OCI-LY1 (cell line): ENCODE measurements at regions not wholly inside any gene's neighbourhood (a gene's known extent, or its start where the extent isn't known, plus 50 kb on each side); places are given as distances from the start of the nearest gene placed in this dataset.
"Not testable (repeated sequence)": the region's sequence is repeated elsewhere in the genome, so short reads cannot be mapped to it uniquely, and the experiment has no call there.

Experiments
- H2AFZ ChIP-seq: fragments of 200-600 bp; sonication (generic), shearing (Covaris generic); 2 replicates; pipeline ENCODE4 v1.6.0; 2014; ENCODE audit warnings: antibody characterized with exemption, mild to moderate bottlenecking, low read length
- H3F3A ChIP-seq: fragments of 200-600 bp; sonication (generic), shearing (Covaris generic); 2 replicates; pipeline ENCODE4 v1.6.0; 2014; ENCODE audit warnings: mild to moderate bottlenecking, antibody characterized with exemption, low read length, moderate library complexity; ENCODE audit not compliant: insufficient read depth
- H3K27ac ChIP-seq: fragments of 200-600 bp; sonication (generic); 2 replicates; pipeline ENCODE4 v1.5.1; 2014; ENCODE audit warnings: low read length, mixed run types, mild to moderate bottlenecking, low read depth; ENCODE audit not compliant: poor library complexity, severe bottlenecking
- H3K27me3 ChIP-seq: fragments of 200-600 bp; sonication (generic); 2 replicates; pipeline ENCODE4 v1.6.0; 2014; ENCODE audit warnings: antibody characterized with exemption, mild to moderate bottlenecking, low read length, moderate library complexity; ENCODE audit not compliant: insufficient read depth
- H3K36me3 ChIP-seq: fragments of 200-600 bp; sonication (generic); 2 replicates; pipeline ENCODE4 v1.6.1; 2014; ENCODE audit warnings: mild to moderate bottlenecking, antibody characterized with exemption, low read length, moderate library complexity, mixed read lengths; ENCODE audit not compliant: insufficient read depth
- H3K4me1 ChIP-seq: fragments of 200-600 bp; sonication (generic); 2 replicates; pipeline ENCODE4 v1.5.1; 2014; ENCODE audit warnings: mild to moderate bottlenecking, low read length, moderate library complexity; ENCODE audit not compliant: insufficient read depth, severe bottlenecking
- H3K4me2 ChIP-seq: fragments of 200-600 bp; sonication (generic), shearing (Covaris generic); 2 replicates; pipeline ENCODE4 v1.6.1; 2014; ENCODE audit warnings: low read length
- H3K4me3 ChIP-seq: fragments of 200-600 bp; sonication (generic); 2 replicates; pipeline ENCODE4 v1.5.1; 2014; ENCODE audit warnings: low read length, low read depth, mild to moderate bottlenecking, mixed read lengths; ENCODE audit not compliant: poor library complexity, severe bottlenecking
- H3K79me2 ChIP-seq: fragments of 200-600 bp; shearing (Covaris generic); 2 replicates; pipeline ENCODE4 v1.6.1; 2016; ENCODE audit warnings: mixed run types, low read length, mixed read lengths; ENCODE audit not compliant: insufficient read depth
- H3K9ac ChIP-seq: fragments of 200-600 bp; sonication (generic), shearing (Covaris generic); 2 replicates; pipeline ENCODE4 v1.6.1; 2014; ENCODE audit warnings: mild to moderate bottlenecking, low read length, mixed read lengths
- H3K9me2 ChIP-seq: fragments of 200-600 bp; sonication (generic), shearing (Covaris generic); 2 replicates; pipeline ENCODE4 v1.6.1; 2014; ENCODE audit warnings: low read depth, mild to moderate bottlenecking, low read length, mixed read lengths
- H3K9me3 ChIP-seq: fragments of 200-600 bp; shearing (Covaris generic); 2 replicates; pipeline ENCODE4 v1.6.1; 2014; ENCODE audit warnings: low read length, mixed read lengths
- H4K20me1 ChIP-seq: fragments of 200-600 bp; sonication (generic), shearing (Covaris generic); 2 replicates; pipeline ENCODE4 v1.6.0; 2016; ENCODE audit warnings: mild to moderate bottlenecking, low read length; ENCODE audit not compliant: insufficient read depth
- CTCF ChIP-seq: fragments of 200-600 bp; sonication (generic), shearing (Covaris generic); IDR thresholded peaks from 2 replicates; pipeline ENCODE4 v1.5.1; 2017; ENCODE audit warnings: mild to moderate bottlenecking, antibody characterized with exemption, low read length, moderate library complexity, mixed read lengths
- EZH2 ChIP-seq: fragments of 200-600 bp; sonication (generic), shearing (Covaris generic); IDR thresholded peaks from 2 replicates; pipeline ENCODE4 v1.8.0; 2017; ENCODE audit warnings: borderline replicate concordance, mixed run types, mild to moderate bottlenecking, antibody characterized with exemption, low read length, moderate library complexity, mixed read lengths

- H3K27me3 ChIP-seq, result no peaks in the 10 kb centered on the region
- no peak overlapping the region for H3K9ac ChIP-seq
- H3K9me3 ChIP-seq, result no peaks in the 10 kb centered on the region
- H3K4me2 ChIP-seq, result no peak overlapping the region
- no peak for TF ChIP-seq EZH2
- TF ChIP-seq CTCF, result no peak
- no peak overlapping the region for H2AFZ ChIP-seq
- no peak overlapping the region for H3K4me3 ChIP-seq
- no peaks in the 10 kb centered on the region for H3K79me2 ChIP-seq
- no peaks in the 10 kb centered on the region for H3K9me2 ChIP-seq
- no peak overlapping the region for H3K27ac ChIP-seq
- no peaks in the 10 kb centered on the region for H3F3A ChIP-seq
- H4K20me1 ChIP-seq, result no peaks in the 10 kb centered on the region
- H3K36me3 ChIP-seq, result no peaks in the 10 kb centered on the region
- no peaks in the 10 kb centered on the region for H3K4me1 ChIP-seq
These were observed 51.2 kb upstream of the LBX1 start for GRCh38 chr10:101280511-101280910.

- not testable (repeated sequence) for H3K27me3 ChIP-seq, H4K20me1 ChIP-seq, H3K9me2 ChIP-seq, H3K9ac ChIP-seq, H3K4me2 ChIP-seq, H3F3A ChIP-seq, H2AFZ ChIP-seq, H3K9me3 ChIP-seq, H3K4me1 ChIP-seq, H3K79me2 ChIP-seq, H3K36me3 ChIP-seq, H3K4me3 ChIP-seq, H3K27ac ChIP-seq
These were observed 51.7 kb upstream of the LBX1 start for GRCh38 chr10:101280921-101281320.

- no peaks in the 10 kb centered on the region for H3K79me2 ChIP-seq
- no peaks in the 10 kb centered on the region for H3K36me3 ChIP-seq
- H2AFZ ChIP-seq, result no peak overlapping the region
- H3K4me2 ChIP-seq, result no peak overlapping the region
- H3K27ac ChIP-seq, result no peak overlapping the region
- H3K9me3 ChIP-seq, result no peaks in the 10 kb centered on the region
- no peaks in the 10 kb centered on the region for H3F3A ChIP-seq
- H4K20me1 ChIP-seq, result no peaks in the 10 kb centered on the region
- no peak overlapping the region for H3K9ac ChIP-seq
- H3K4me1 ChIP-seq, result no peaks in the 10 kb centered on the region
- H3K9me2 ChIP-seq, result no peaks in the 10 kb centered on the region
- no peaks in the 10 kb centered on the region for H3K27me3 ChIP-seq
- no peak overlapping the region for H3K4me3 ChIP-seq
- no peak for TF ChIP-seq CTCF
- TF ChIP-seq EZH2, result no peak
These were observed 53.7 kb upstream of the LBX1 start for GRCh38 chr10:101282947-101283346.

GRCh38 chr10:101283762-101284100, 54.5 kb upstream of the LBX1 start:
- Histone ChIP-seq H3K27me3 (no peaks in the 10 kb centered on the region), H2AFZ (no peak overlapping the region), H3K4me1 (no peaks in the 10 kb centered on the region), H3K36me3 (no peaks in the 10 kb centered on the region), H3K9me3 (no peaks in the 10 kb centered on the region), H3K79me2 (no peaks in the 10 kb centered on the region), H3F3A (no peaks in the 10 kb centered on the region), H3K4me2 (no peak overlapping the region), H3K9me2 (no peaks in the 10 kb centered on the region), H3K4me3 (no peak overlapping the region), H3K27ac (no peak overlapping the region), H4K20me1 (no peaks in the 10 kb centered on the region), H3K9ac (no peak overlapping the region)
- TF ChIP-seq EZH2 (no peak), CTCF (no peak)
